Tongue (tissue), 1 donor: ENCODE measurements at regions not wholly inside any gene's neighbourhood (a gene's known extent, or its start where the extent isn't known, plus 50 kb on each side); places are given as distances from the start of the nearest gene placed in this dataset.

Experiments
- DNase-seq: peaks from one replicate; pipeline ENCODE4 v3.0.0-alpha.2; 2015

DNA sequence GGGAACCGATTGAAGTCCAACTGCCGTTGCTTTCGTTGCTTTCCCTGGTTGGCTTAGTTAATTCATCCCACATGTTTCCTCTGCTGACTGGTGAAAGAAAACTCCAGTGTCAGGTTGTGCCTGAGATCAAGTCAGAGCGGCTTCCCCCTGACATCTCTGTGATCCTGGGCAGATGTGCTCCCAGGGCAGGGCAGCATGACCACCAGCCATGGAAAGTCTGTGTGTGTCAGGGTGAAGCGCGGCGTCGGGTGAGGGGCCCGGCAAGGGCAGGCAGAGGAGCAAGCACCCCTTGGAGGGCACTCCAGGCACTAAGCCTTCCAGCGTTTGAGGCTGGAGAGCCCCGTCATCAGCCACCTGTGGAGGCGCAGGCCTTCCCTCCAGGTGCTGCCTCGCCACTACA is 54.5 kb upstream of the IGF1 start:
- DNase-seq = no peak

DNA sequence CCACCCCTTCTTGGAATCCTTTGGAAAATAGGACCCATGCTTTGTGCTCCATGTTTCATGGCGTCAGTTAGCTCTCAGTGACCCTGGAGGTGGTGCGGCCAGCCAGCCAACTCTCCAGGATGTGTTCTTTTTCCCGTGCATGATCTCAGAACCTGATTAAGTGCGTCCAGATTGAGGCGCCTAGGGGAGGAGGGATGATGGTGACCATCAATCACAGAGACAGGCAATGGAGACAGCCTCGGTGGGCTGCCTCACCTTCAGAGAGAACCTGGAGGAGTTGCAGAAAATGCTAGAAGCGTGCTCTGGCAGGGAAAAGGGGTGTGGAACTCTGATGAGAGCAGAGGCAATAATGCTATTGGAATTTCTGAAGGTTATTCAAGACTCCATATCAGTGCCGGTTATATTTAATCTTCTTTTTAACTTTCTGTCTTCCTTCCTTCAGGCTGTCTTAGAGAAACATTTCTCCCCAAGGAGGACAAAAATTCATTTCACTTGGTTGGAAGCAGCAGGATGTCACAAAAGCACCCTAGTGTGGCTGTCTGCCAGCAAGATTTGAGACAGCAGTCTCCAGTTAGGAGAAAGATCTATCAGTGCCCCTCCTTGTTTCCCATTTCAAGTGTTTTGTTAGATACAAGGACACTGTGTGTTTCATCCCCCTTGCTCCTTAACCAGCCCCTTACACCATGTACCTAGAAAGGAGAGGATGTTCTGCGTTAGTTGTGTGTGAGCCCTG is 53.3 kb upstream of the IGF1 start:
- DNase-seq = no peak
